GM12878 (cell line): ENCODE measurements at regions not wholly inside any gene's neighbourhood (a gene's known extent, or its start where the extent isn't known, plus 50 kb on each side); places are given as distances from the start of the nearest gene placed in this dataset.
A peak's percentile ranks its signal among the peaks of the same experiment; 100 is the strongest.

ENCODE experiments used
- ATAC-seq: fragments of 200-7000 bp; cut with Tn5 transposase; 3 replicates; pipeline ENCODE4 v1.9.1; 2020; ENCODE audit warnings: mild to moderate bottlenecking, moderate library complexity
- BruUV-seq: library from RNA; stranded (reverse); fragments of 400-500 nt; replicated peaks from 2 replicates; lab custom pipeline; 2021; lab: Mats Ljungman, UMichigan
- CTCF ChIA-PET: fragments of 300-600 bp; sonication (Branson Sonifier 250); formaldehyde crosslinking; extraction: SDS; loops from one replicate; lab custom pipeline; 2021; ENCODE audit warnings: inconsistent platforms; lab: Yijun Ruan, JAX
- POLR2A ChIA-PET: fragments of 350-600 bp; formaldehyde crosslinking; extraction: SDS; loops from one replicate; lab custom pipeline; 2021; ENCODE audit warnings: inconsistent platforms; lab: Charles Lee
- RAD21 ChIA-PET: fragments of 300-600 bp; sonication (Branson Sonifier 250); formaldehyde crosslinking; loops from one replicate; lab custom pipeline; 2023; ENCODE audit warnings: antibody characterized with exemption; ENCODE audit not compliant: unreplicated experiment; lab: Charles Lee
- SMC1A ChIA-PET: fragments of 300-600 bp; sonication (Branson Sonifier 250); formaldehyde crosslinking; loops from one replicate; lab custom pipeline; 2023; ENCODE audit not compliant: unreplicated experiment, uncharacterized antibody; lab: Charles Lee
- DNase-seq: peaks from one replicate; pipeline ENCODE4 v3.0.0-alpha.2; 2011; ENCODE audit warnings: low read depth, low spot score
- FAIRE-seq: peaks from 3 replicates; lab custom pipeline; 2011; peaks lifted over from hg19 to GRCh38; lab: Jason Lieb, UNC
- H2AFZ ChIP-seq: 2 replicates; pipeline ENCODE4 v1.6.0; 2011; ENCODE audit warnings: low read depth, low read length, control low read depth; ENCODE audit not compliant: control insufficient read depth
- H3K27ac ChIP-seq: 2 replicates; pipeline ENCODE4 v1.5.1; 2011; ENCODE audit warnings: control low read depth; ENCODE audit not compliant: control insufficient read depth, insufficient read depth
- H3K27me3 ChIP-seq, 2 experiments: replicated peaks in 1 of 2; 2 replicates each; pipeline versions ENCODE4 v1.6.0 to v1.6.1; 2011; ENCODE audit warnings: low read length in 1 of 2; ENCODE audit not compliant: control insufficient read depth in 2 of 2, insufficient read depth in 2 of 2
- H3K36me3 ChIP-seq, 2 experiments: 2 replicates each; pipeline ENCODE4 v1.5.1; 2011; ENCODE audit warnings: low read length in 1 of 2; ENCODE audit not compliant: control insufficient read depth in 2 of 2, insufficient read depth in 2 of 2
- H3K4me1 ChIP-seq: 2 replicates; pipeline ENCODE4 v1.6.1; 2011; ENCODE audit warnings: mild to moderate bottlenecking, low read length, moderate library complexity, mixed read lengths; ENCODE audit not compliant: control insufficient read depth, insufficient read depth
- H3K4me2 ChIP-seq: 2 replicates; pipeline ENCODE4 v1.6.0; 2011; ENCODE audit warnings: control low read depth; ENCODE audit not compliant: control insufficient read depth, insufficient read depth
- H3K4me3 ChIP-seq: fragments of 200-600 bp; sonication (generic); 2 replicates; pipeline ENCODE4 v1.5.1; 2016
- H3K79me2 ChIP-seq: 2 replicates; pipeline ENCODE4 v1.6.0; 2011; ENCODE audit warnings: low read length; ENCODE audit not compliant: control insufficient read depth, insufficient read depth
- H3K9ac ChIP-seq: 2 replicates; pipeline ENCODE4 v1.8.0; 2011; ENCODE audit warnings: low read length, control low read depth, mixed read lengths; ENCODE audit not compliant: control insufficient read depth, insufficient read depth
- H3K9me3 ChIP-seq: replicated peaks from 3 replicates; pipeline ENCODE4 v1.5.1; 2011; ENCODE audit warnings: mild to moderate bottlenecking, low read length; ENCODE audit not compliant: control insufficient read depth, insufficient read depth
- H4K20me1 ChIP-seq: 2 replicates; pipeline ENCODE4 v1.6.0; 2011; ENCODE audit not compliant: control insufficient read depth, insufficient read depth
- CHD4 ChIP-seq: fragments of 200-600 bp; sonication (generic); IDR thresholded peaks from 2 replicates; pipeline ENCODE4 v1.6.1; 2016; ENCODE audit warnings: mild to moderate bottlenecking
- HDAC6 ChIP-seq: fragments of 200-600 bp; sonication (generic); IDR thresholded peaks from one replicate; pipeline ENCODE4 v1.8.0; 2017; ENCODE audit warnings: antibody characterized with exemption; ENCODE audit not compliant: unreplicated experiment
- MEF2A ChIP-seq: IDR thresholded peaks from 2 replicates; pipeline ENCODE4 v1.6.1; 2011; ENCODE audit warnings: low read depth, mild to moderate bottlenecking, low read length, moderate library complexity; ENCODE audit not compliant: insufficient read depth
- POLR2A ChIP-seq: IDR thresholded peaks from 2 replicates; pipeline ENCODE4 v1.6.1; 2011; ENCODE audit warnings: low read depth, mild to moderate bottlenecking, low read length
- POU2F2 ChIP-seq: IDR thresholded peaks from 3 replicates; pipeline ENCODE4 v1.6.1; 2011; ENCODE audit warnings: low read depth, mild to moderate bottlenecking, low read length, borderline replicate concordance
- RUNX3 ChIP-seq: IDR thresholded peaks from 2 replicates; pipeline ENCODE4 v1.6.1; 2012; ENCODE audit warnings: low read length, inconsistent platforms
- SREBF2 ChIP-seq: IDR thresholded peaks from 2 replicates; pipeline ENCODE4 v1.6.1; 2012; ENCODE audit warnings: mild to moderate bottlenecking, low read length
- TCF12 ChIP-seq: IDR thresholded peaks from 2 replicates; pipeline ENCODE4 v1.6.1; 2011; ENCODE audit warnings: low read depth, mild to moderate bottlenecking, low read length
- YBX1 ChIP-seq: fragments of 450-650 bp; IDR thresholded peaks from 2 replicates; pipeline ENCODE4 v1.6.1; 2016; ENCODE audit warnings: antibody characterized with exemption
- WGBS: methylation state at CpG from one replicate; pipeline ENCODE4 v1.1.6; 2016; ENCODE audit warnings: low lambda C conversion rate; ENCODE audit not compliant: insufficient replicate concordance, insufficient coverage; ENCODE audit errors: missing lambda C conversion rate; 5-methylcytosine and 5-hydroxymethylcytosine counted together
- in situ Hi-C: fragments of 300-500 bp; cut with MboI; formaldehyde crosslinking; loops from 9 replicates; pipeline ENCODE4 v1.14.3; 2018; ENCODE audit warnings: mixed read lengths
- intact Hi-C: fragments of 100-400 bp; cut with micrococcal nuclease; formaldehyde crosslinking; loops from one replicate; pipeline ENCODE4 v1.14.2; 2022; ENCODE audit not compliant: unreplicated experiment
- TF ChIP-seq, protein P1 (sequence below): fragments of 450-650 bp; formaldehyde crosslinking; IDR thresholded peaks from 2 replicates; pipeline ENCODE4 v1.5.0; 2022; ENCODE audit warnings: mild to moderate bottlenecking, missing genetic modification characterization
- TF ChIP-seq, protein P2 (sequence below): fragments of 450-650 bp; IDR thresholded peaks from 2 replicates; pipeline ENCODE4 v1.6.1; 2017; ENCODE audit warnings: low read depth, mild to moderate bottlenecking, moderate library complexity

DNA sequence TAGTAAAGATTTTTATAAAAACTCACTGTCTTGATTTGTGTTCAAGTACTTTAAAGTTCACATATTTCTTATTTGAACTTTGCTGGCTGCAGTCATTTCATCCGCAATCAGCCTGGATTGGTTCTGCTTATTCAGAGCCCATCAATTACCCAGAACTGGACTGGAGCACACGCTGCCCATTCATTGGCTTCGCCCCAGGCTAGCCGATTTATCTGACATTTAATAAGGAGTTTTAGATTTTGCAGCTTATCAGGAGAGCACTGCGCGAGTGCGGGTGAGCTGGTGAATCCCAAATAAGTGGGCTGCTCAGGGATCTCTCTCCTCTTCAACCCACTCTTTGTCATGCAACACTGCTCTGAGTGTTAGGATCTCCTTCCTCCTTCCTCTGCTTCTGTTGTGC lies 166.0 kb upstream of the GPR26 start (continued):
- TF ChIP-seq, protein P1, sequence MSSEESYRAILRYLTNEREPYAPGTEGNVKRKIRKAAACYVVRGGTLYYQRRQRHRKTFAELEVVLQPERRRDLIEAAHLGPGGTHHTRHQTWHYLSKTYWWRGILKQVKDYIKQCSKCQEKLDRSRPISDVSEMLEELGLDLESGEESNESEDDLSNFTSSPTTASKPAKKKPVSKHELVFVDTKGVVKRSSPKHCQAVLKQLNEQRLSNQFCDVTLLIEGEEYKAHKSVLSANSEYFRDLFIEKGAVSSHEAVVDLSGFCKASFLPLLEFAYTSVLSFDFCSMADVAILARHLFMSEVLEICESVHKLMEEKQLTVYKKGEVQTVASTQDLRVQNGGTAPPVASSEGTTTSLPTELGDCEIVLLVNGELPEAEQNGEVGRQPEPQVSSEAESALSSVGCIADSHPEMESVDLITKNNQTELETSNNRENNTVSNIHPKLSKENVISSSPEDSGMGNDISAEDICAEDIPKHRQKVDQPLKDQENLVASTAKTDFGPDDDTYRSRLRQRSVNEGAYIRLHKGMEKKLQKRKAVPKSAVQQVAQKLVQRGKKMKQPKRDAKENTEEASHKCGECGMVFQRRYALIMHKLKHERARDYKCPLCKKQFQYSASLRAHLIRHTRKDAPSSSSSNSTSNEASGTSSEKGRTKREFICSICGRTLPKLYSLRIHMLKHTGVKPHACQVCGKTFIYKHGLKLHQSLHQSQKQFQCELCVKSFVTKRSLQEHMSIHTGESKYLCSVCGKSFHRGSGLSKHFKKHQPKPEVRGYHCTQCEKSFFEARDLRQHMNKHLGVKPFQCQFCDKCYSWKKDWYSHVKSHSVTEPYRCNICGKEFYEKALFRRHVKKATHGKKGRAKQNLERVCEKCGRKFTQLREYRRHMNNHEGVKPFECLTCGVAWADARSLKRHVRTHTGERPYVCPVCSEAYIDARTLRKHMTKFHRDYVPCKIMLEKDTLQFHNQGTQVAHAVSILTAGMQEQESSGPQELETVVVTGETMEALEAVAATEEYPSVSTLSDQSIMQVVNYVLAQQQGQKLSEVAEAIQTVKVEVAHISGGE (CRISPR knock-in tag), result no peak

DNA sequence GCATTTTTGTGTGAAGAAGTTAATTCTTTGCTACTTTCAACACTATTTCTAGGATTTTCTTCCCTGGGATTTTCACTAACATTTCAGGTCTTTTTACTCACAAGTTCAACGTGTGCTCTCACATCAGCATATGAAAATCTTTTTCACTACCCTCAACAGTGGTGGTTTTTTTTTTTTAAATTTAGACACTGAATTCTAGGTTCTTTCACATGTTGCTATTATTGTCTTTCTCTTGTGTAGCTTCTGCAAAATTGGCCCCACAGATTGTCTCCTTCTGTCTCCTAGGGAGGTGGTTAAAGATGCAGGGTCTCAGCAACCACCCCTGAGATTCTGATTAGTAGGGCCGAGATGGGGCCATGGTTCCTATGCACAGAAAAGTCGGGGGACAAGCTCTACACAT lies 165.0 kb upstream of the GPR26 start:
- intact Hi-C loops, result no loop called here
- Histone ChIP-seq H3K4me1 (peaks cover 26% of the 10 kb centered on the region), H3K36me3 (no peaks in the 10 kb centered on the region), H3K9ac (no peak overlapping the region), H3K27me3 (no peaks in the 10 kb centered on the region), H3K79me2 (no peaks in the 10 kb centered on the region), H2AFZ (no peak overlapping the region), H3K27ac (peak overlapping the region; percentile 6)
- ChIA-PET POLR2A (no interaction called here), SMC1A (interaction anchor here (1.0 to 2.0 kb wide), 3 partner anchors 10 to 341 kb away, joined by 3 to 6 read pairs (median 3); no protein-coding TSS in a partner anchor), CTCF (interaction anchor here (1.1 to 1.3 kb wide), 3 partner anchors 10 to 361 kb away, joined by 3 to 4 read pairs (median 4); no protein-coding TSS in a partner anchor)
- ATAC-seq, result no peak
- in situ Hi-C loops, result no loop called here
- no peak for FAIRE-seq
- TF ChIP-seq POU2F2 (no peak), SREBF2 (no peak), TCF12 (no peak), HDAC6 (no peak), RUNX3 (peak; percentile 29), MEF2A (peak; percentile 75; the same call in 1 of the 2 replicates), YBX1 (no peak), CHD4 (no peak), POLR2A (no peak)
- TF ChIP-seq, protein P2, sequence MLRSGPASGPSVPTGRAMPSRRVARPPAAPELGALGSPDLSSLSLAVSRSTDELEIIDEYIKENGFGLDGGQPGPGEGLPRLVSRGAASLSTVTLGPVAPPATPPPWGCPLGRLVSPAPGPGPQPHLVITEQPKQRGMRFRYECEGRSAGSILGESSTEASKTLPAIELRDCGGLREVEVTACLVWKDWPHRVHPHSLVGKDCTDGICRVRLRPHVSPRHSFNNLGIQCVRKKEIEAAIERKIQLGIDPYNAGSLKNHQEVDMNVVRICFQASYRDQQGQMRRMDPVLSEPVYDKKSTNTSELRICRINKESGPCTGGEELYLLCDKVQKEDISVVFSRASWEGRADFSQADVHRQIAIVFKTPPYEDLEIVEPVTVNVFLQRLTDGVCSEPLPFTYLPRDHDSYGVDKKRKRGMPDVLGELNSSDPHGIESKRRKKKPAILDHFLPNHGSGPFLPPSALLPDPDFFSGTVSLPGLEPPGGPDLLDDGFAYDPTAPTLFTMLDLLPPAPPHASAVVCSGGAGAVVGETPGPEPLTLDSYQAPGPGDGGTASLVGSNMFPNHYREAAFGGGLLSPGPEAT, result no peak
- TF ChIP-seq, all 136 proteins: peak for 2
- peak overlapping the region; percentile 49; the same call in 1 of the 2 replicates for H3K4me2 ChIP-seq
- H4K20me1 ChIP-seq, result no peaks in the 10 kb centered on the region
- RAD21 ChIA-PET, result no interaction called here
- DNase-seq, result no peak
- H3K9me3 ChIP-seq, result no peaks in the 10 kb centered on the region; the same call in 1 of the 3 replicates
- no peak overlapping the region for H3K4me3 ChIP-seq
- BruUV-seq, result no TSS peak
- WGBS, result 31% methylated on average over 3 of the region's 3 CpGs
